Left lung (tissue), 4 donors: ENCODE measurements at regions not wholly inside any gene's neighbourhood (a gene's known extent, or its start where the extent isn't known, plus 50 kb on each side); places are given as distances from the start of the nearest gene placed in this dataset.

ENCODE experiments used
- ATAC-seq: fragments of 200-7000 bp; cut with Tn5 transposase; one replicate; pipeline ENCODE4 v1.9.1; 2020; ENCODE audit warnings: moderate library complexity
- DNase-seq, 4 donors: peaks; one replicate each; pipeline ENCODE4 v3.0.0-alpha.2; 2013 to 2020
- H3K27ac ChIP-seq, 2 donors: fragments of 200-600 bp; sonication (generic) in 1 of 2; one replicate each; pipeline versions ENCODE4 v1.5.0 to v1.8.0; 2020 to 2021
- H3K27me3 ChIP-seq, 2 donors: fragments of 200-600 bp; sonication (generic) in 1 of 2; one replicate each; pipeline versions ENCODE4 v1.5.0 to v1.8.0; 2020 to 2021
- H3K36me3 ChIP-seq, 2 donors: fragments of 200-600 bp; sonication (generic) in 1 of 2; one replicate each; pipeline versions ENCODE4 v1.5.0 to v1.8.0; 2020 to 2021
- H3K4me1 ChIP-seq, 2 donors: fragments of 200-600 bp; one replicate each; pipeline ENCODE4 v1.8.0; 2021
- H3K4me3 ChIP-seq, 2 donors: fragments of 200-600 bp; sonication (generic) in 1 of 2; one replicate each; pipeline versions ENCODE4 v1.5.0 to v1.8.0; 2020 to 2021; ENCODE audit warnings: mild to moderate bottlenecking in 1 of 2
- H3K9me3 ChIP-seq, 2 donors: fragments of 200-600 bp; sonication (generic) in 1 of 2; one replicate each; pipeline versions ENCODE4 v1.5.0 to v1.8.0; 2020 to 2021
- CTCF ChIP-seq, 2 donors: fragments of 200-600 bp; sonication (generic) in 1 of 2; IDR thresholded peaks; one replicate each; pipeline versions ENCODE4 v1.5.0 to v1.8.0; 2021; ENCODE audit warnings: antibody characterized with exemption in 2 of 2
- intact Hi-C, 2 donors: fragments of 100-400 bp; cut with DNase I; formaldehyde crosslinking; loops; one replicate each; pipeline versions ENCODE4 v1.11.2 to v1.14.2; 2022
- donor health status: DM: no; HTN: yes; CAD: no.
- donor health status: DM: no; HTN: no; CAD: no.

DNA sequence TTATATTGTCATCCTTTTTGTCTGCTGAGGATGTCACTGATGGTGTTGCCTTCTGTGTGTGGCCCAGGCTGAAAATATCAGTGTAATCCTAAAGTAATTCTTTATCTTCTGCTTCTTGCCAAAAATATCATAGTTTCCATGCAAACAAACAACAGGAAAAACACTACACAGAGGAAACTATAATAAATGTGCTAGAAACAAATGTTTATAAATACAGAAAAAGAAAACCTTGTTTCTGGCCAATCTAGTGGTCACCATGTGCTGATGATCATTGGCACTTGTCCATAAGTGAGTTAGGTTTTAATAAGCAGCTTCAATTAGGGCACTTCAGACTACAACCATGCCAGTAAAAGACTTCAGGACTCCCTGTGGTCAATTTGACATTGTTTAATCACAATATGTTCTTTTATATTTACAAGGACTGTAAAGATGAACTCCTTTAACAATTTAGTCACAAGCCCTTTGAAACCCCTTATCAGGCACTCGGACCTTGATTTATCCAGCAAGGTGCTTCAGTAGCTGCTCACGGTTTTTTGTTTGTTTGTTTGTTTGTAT, 124.8 kb downstream of the TMTC3 start:
- Histone ChIP-seq H3K4me1 (no peaks in the 10 kb centered on the region), H3K9me3 (no peaks in the 10 kb centered on the region), H3K36me3 (no peaks in the 10 kb centered on the region), H3K27ac (no peak overlapping the region), H3K4me3 (no peak overlapping the region), H3K27me3 (no peaks in the 10 kb centered on the region)
- DNase-seq (peak in 2 of 4 donors; percentile 68 to 71), ATAC-seq (no peak)
- no peak for TF ChIP-seq CTCF (IDR thresholded peaks at IDR 0.05)
- intact Hi-C loops = no loop called here

DNA sequence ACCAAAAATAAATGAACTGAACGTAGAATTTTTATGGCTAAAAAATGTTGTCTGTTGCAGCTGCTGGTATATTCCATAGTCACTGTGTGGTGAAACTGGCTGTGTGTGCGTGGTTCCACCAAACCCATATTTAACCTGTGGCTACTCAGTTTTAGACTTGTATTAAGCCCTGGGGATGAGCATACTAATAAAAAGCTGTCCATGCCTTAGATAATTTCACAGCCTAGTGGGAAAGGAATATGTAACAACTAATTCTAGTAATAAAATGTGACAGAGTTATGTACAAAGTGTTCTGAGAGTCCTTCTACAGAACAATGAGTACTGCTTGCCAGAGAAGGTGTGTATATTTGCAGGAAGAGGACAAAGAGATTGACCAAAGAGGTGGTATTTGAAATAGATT, 125.5 kb downstream of the TMTC3 start:
- intact Hi-C loops = no loop called here
- no peak for TF ChIP-seq CTCF (IDR thresholded peaks at IDR 0.05)
- Histone ChIP-seq H3K4me1 (no peaks in the 10 kb centered on the region), H3K9me3 (no peaks in the 10 kb centered on the region), H3K27me3 (no peaks in the 10 kb centered on the region), H3K4me3 (no peak overlapping the region), H3K36me3 (no peaks in the 10 kb centered on the region), H3K27ac (no peak overlapping the region)
- ATAC-seq (no peak), DNase-seq (no peak)

DNA sequence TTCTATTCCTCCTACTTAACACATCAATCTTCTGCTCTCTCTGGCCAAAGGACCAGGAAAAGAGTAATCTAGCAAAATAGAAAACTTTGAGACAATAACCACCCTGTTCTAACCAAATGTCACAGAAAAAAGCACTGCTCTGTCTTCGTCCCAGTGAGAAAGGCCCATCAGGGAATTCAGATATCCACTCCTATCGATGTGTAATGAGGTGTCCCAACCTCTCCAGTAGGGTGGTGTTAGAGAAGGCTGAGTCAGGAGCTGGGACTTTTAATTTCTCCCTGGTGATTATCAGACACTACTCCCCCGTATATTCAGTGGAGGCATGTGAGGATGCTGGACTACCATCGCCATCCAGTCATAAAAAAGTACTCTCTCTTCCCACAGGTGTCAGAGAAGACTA, 130.3 kb downstream of the TMTC3 start:
- intact Hi-C loops = no loop called here
- DNase-seq (no peak), ATAC-seq (no peak)
- Histone ChIP-seq H3K4me1 (no peaks in the 10 kb centered on the region), H3K27me3 (no peaks in the 10 kb centered on the region), H3K36me3 (no peaks in the 10 kb centered on the region), H3K4me3 (no peak overlapping the region), H3K27ac (no peak overlapping the region), H3K9me3 (peaks cover 0 to 2% of the 10 kb centered on the region in 2 donors)
- no peak for TF ChIP-seq CTCF (IDR thresholded peaks at IDR 0.05)

GRCh38 chr12:88273450-88273849, 131.3 kb downstream of the TMTC3 start:
- Histone ChIP-seq H3K36me3 (no peaks in the 10 kb centered on the region), H3K9me3 (peaks cover 0 to 3% of the 10 kb centered on the region in 2 donors), H3K27ac (no peak overlapping the region), H3K4me1 (no peaks in the 10 kb centered on the region), H3K27me3 (no peaks in the 10 kb centered on the region), H3K4me3 (no peak overlapping the region)
- no peak for DNase-seq
- intact Hi-C loops = no loop called here
- TF ChIP-seq CTCF (IDR thresholded peaks at IDR 0.05) = no peak
- no peak for ATAC-seq

- no peak for DNase-seq
- no peak for ATAC-seq
- no peak for TF ChIP-seq CTCF (IDR thresholded peaks at IDR 0.05)
- intact Hi-C loops = no loop called here
- Histone ChIP-seq H3K4me1 (no peaks in the 10 kb centered on the region), H3K4me3 (no peak overlapping the region), H3K27me3 (no peaks in the 10 kb centered on the region), H3K9me3 (peaks cover 0 to 4% of the 10 kb centered on the region in 2 donors), H3K36me3 (no peaks in the 10 kb centered on the region), H3K27ac (no peak overlapping the region)
These were observed 131.8 kb downstream of the TMTC3 start for GRCh38 chr12:88273875-88274274.
